Calu3 (cell line): ENCODE measurements at regions not wholly inside any gene's neighbourhood (a gene's known extent, or its start where the extent isn't known, plus 50 kb on each side); places are given as distances from the start of the nearest gene placed in this dataset.
A peak's percentile ranks its signal among the peaks of the same experiment; 100 is the strongest.
"Not testable (repeated sequence)": the region's sequence is repeated elsewhere in the genome, so short reads cannot be mapped to it uniquely, and the experiment has no call there.

Experiments
- BruUV-seq: library from RNA; stranded (reverse); fragments of 400-500 nt; replicated peaks from 2 replicates; lab custom pipeline; 2021; lab: Mats Ljungman, UMichigan
- CTCF ChIA-PET: fragments of 300-600 bp; sonication (Branson Sonifier 250); formaldehyde crosslinking; loops from one replicate; lab custom pipeline; 2022; ENCODE audit warnings: antibody characterized with exemption; lab: Charles Lee
- DNase-seq: peaks from one replicate; pipeline ENCODE4 v3.0.0; 2022
- H3K27ac Mint-ChIP-seq: one replicate; pipeline ENCODE4 v1.8.0; 2022; ENCODE audit warnings: mixed read lengths; ENCODE audit not compliant: unreplicated experiment
- H3K27me3 Mint-ChIP-seq: one replicate; pipeline ENCODE4 v1.8.0; 2022; ENCODE audit warnings: mixed read lengths; ENCODE audit not compliant: unreplicated experiment
- H3K36me3 Mint-ChIP-seq: one replicate; pipeline ENCODE4 v1.8.0; 2022; ENCODE audit warnings: mild to moderate bottlenecking, moderate library complexity, mixed read lengths; ENCODE audit not compliant: insufficient read depth, unreplicated experiment
- H3K4me1 Mint-ChIP-seq: one replicate; pipeline ENCODE4 v1.8.0; 2022; ENCODE audit warnings: mild to moderate bottlenecking, low read depth, mixed read lengths; ENCODE audit not compliant: unreplicated experiment
- H3K4me3 Mint-ChIP-seq: one replicate; pipeline ENCODE4 v1.8.0; 2022; ENCODE audit warnings: mild to moderate bottlenecking, low read depth, moderate library complexity, mixed read lengths; ENCODE audit not compliant: unreplicated experiment
- H3K9me3 Mint-ChIP-seq: one replicate; pipeline ENCODE4 v1.8.0; 2022; ENCODE audit warnings: low read depth, mixed read lengths; ENCODE audit not compliant: unreplicated experiment
- CTCF ChIP-seq: fragments of 200-600 bp; IDR thresholded peaks from one replicate; pipeline ENCODE4 v1.8.0; 2022; ENCODE audit warnings: antibody characterized with exemption; ENCODE audit not compliant: unreplicated experiment
- intact Hi-C: fragments of 100-400 bp; cut with micrococcal nuclease; formaldehyde crosslinking; loops from one replicate; pipeline ENCODE4 v1.10.0; 2022; ENCODE audit not compliant: unreplicated experiment

- H3K27ac Mint-ChIP-seq, result no peak overlapping the region
These were observed 150.8 kb upstream of the TMEM229A start for GRCh38 chr7:124183649-124184048.

GRCh38 chr7:124179641-124180040 lies 146.8 kb upstream of the TMEM229A start:
- CTCF ChIA-PET, result interaction anchor here (1.2 kb wide), 1 partner anchor 270 kb away, joined by 3 read pairs; no protein-coding TSS in a partner anchor
- H3K4me1 Mint-ChIP-seq, result no peaks in the 10 kb centered on the region
- H3K9me3 Mint-ChIP-seq, result no peaks in the 10 kb centered on the region
- no peaks in the 10 kb centered on the region for H3K27me3 Mint-ChIP-seq
- BruUV-seq, result no TSS peak
- intact Hi-C loops, result no loop called here
- H3K27ac Mint-ChIP-seq, result no peak overlapping the region
- TF ChIP-seq CTCF, result no peak
- DNase-seq, result no peak
- H3K4me3 Mint-ChIP-seq, result no peak overlapping the region
- no peaks in the 10 kb centered on the region for H3K36me3 Mint-ChIP-seq

More at GRCh38 chr7:124183649-124184048, 150.8 kb upstream of the TMEM229A start:
- intact Hi-C loops, result no loop called here
- CTCF ChIA-PET, result no interaction called here
- H3K4me1 Mint-ChIP-seq, result no peaks in the 10 kb centered on the region
- H3K9me3 Mint-ChIP-seq, result no peaks in the 10 kb centered on the region
- no peak for TF ChIP-seq CTCF
- no TSS peak for BruUV-seq
- no peak overlapping the region for H3K4me3 Mint-ChIP-seq
- no peaks in the 10 kb centered on the region for H3K27me3 Mint-ChIP-seq
- no peak for DNase-seq
- no peaks in the 10 kb centered on the region for H3K36me3 Mint-ChIP-seq

GRCh38 chr7:124177891-124178290 lies 145.0 kb upstream of the TMEM229A start:
- no peak for TF ChIP-seq CTCF
- CTCF ChIA-PET, result no interaction called here
- no TSS peak for BruUV-seq
- Mint-ChIP-seq H3K27ac (no peak overlapping the region), H3K4me1 (no peaks in the 10 kb centered on the region), H3K27me3 (no peaks in the 10 kb centered on the region), H3K4me3 (no peak overlapping the region), H3K9me3 (no peaks in the 10 kb centered on the region), H3K36me3 (no peaks in the 10 kb centered on the region)
- intact Hi-C loops, result no loop called here
- no peak for DNase-seq

GRCh38 chr7:124171812-124172211 lies 138.9 kb upstream of the TMEM229A start:
- H3K27me3 Mint-ChIP-seq, DNase-seq, BruUV-seq, CTCF ChIA-PET, H3K4me3 Mint-ChIP-seq, H3K4me1 Mint-ChIP-seq, H3K9me3 Mint-ChIP-seq, H3K36me3 Mint-ChIP-seq, H3K27ac Mint-ChIP-seq: not testable (repeated sequence)
- intact Hi-C loops, result loop anchor here (1.0 to 5.0 kb wide), 3 partner anchors 595 to 669 kb away; partner anchors contain the start of gene GPR37

GRCh38 chr7:124171068-124171467 lies 138.2 kb upstream of the TMEM229A start:
- peak; percentile 20 for TF ChIP-seq CTCF
- Mint-ChIP-seq H3K27ac (no peak overlapping the region), H3K4me1 (no peaks in the 10 kb centered on the region), H3K4me3 (no peak overlapping the region), H3K27me3 (no peaks in the 10 kb centered on the region), H3K36me3 (no peaks in the 10 kb centered on the region), H3K9me3 (no peaks in the 10 kb centered on the region)
- DNase-seq, result peak; percentile 47
- no TSS peak for BruUV-seq
- CTCF ChIA-PET, result interaction anchor here (1.0 kb wide), 1 partner anchor 614 kb away, joined by 7 read pairs; no protein-coding TSS in a partner anchor
- intact Hi-C loops, result loop anchor here (1.0 to 5.0 kb wide), 3 partner anchors 596 to 670 kb away; partner anchors contain the start of gene GPR37
